ENCODE measurements at regions not wholly inside any gene's neighbourhood (a gene's known extent, or its start where the extent isn't known, plus 50 kb on each side); places are given as distances from the start of the nearest gene placed in this dataset.

DNA sequence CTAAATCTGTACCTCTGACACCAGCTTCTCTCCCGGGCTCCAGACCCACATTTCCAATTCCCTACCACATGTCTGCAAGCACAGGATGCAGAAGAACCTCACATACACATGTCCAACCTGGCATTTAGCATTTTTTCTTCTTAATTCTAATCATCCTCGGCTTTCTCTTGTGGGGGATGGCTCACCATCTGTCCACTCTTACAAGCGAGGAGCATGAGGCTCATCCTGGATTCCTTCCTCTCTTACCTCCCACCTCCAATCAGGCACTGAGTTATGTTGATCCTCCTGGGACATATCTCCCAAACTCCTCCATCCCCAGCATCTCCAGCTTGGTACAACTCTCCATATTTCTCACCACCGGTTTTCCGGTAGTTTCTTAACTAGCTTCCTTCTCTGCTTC lies 149.8 kb upstream of the LARGE1 start:
- Histone ChIP-seq H3K36me3 (ENCODE audit: control insufficient read depth in 2 of 2, extremely low read depth in 1 of 2, insufficient read depth in 2 of 2, low read length in 2 of 2) (no peaks in the 10 kb centered on the region), H3K4me3 (ENCODE audit: control insufficient read depth in 2 of 3, extremely low read depth in 1 of 3, insufficient read depth in 2 of 3, low read depth in 1 of 3, low read length in 3 of 3) (no peak overlapping the region), H3K4me1 (ENCODE audit: control insufficient read depth, extremely low read depth, insufficient read depth, low read length) (no peaks in the 10 kb centered on the region), H3K4me2 (ENCODE audit: control insufficient read depth, extremely low read depth, insufficient read depth, low read depth, low read length) (no peak overlapping the region), H3K9ac (ENCODE audit: control insufficient read depth, extremely low read depth, insufficient read depth, low read length) (no peak overlapping the region), H3K27me3 (ENCODE audit: control insufficient read depth, extremely low read depth, insufficient read depth, low read length) (no peaks in the 10 kb centered on the region), H4K20me1 (ENCODE audit: control insufficient read depth, extremely low read depth, insufficient read depth, low read length) (no peaks in the 10 kb centered on the region), H3K9me1 (ENCODE audit: control insufficient read depth, extremely low read depth, insufficient read depth, low read length) (no peaks in the 10 kb centered on the region), H3K9me3 (ENCODE audit: control insufficient read depth, low read depth, low read length) (no peaks in the 10 kb centered on the region), H2AFZ (ENCODE audit: control insufficient read depth, low read length) (no peak overlapping the region), H3K79me2 (ENCODE audit: control insufficient read depth, insufficient read depth, low read length) (no peaks in the 10 kb centered on the region), H3K27ac (ENCODE audit: control insufficient read depth, insufficient read depth, low read length) (no peak overlapping the region)
- DNase-seq (ENCODE audit: low read depth, low spot score) = no peak
- dilution Hi-C loops (cut with MboI; ENCODE audit: extremely low pct_ligation_motif_present, low sequenced_read_pairs) = no loop called here
- TF ChIP-seq, protein P1, sequence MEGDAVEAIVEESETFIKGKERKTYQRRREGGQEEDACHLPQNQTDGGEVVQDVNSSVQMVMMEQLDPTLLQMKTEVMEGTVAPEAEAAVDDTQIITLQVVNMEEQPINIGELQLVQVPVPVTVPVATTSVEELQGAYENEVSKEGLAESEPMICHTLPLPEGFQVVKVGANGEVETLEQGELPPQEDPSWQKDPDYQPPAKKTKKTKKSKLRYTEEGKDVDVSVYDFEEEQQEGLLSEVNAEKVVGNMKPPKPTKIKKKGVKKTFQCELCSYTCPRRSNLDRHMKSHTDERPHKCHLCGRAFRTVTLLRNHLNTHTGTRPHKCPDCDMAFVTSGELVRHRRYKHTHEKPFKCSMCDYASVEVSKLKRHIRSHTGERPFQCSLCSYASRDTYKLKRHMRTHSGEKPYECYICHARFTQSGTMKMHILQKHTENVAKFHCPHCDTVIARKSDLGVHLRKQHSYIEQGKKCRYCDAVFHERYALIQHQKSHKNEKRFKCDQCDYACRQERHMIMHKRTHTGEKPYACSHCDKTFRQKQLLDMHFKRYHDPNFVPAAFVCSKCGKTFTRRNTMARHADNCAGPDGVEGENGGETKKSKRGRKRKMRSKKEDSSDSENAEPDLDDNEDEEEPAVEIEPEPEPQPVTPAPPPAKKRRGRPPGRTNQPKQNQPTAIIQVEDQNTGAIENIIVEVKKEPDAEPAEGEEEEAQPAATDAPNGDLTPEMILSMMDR (optimal IDR thresholded peaks at IDR 0.05 in 1 of 3, IDR thresholded peaks at IDR 0.05 in 1 of 3, conservative IDR thresholded peaks at IDR 0.05 in 1 of 3; ENCODE audit: extremely low read depth in 1 of 3, insufficient read depth in 2 of 3, low read length in 3 of 3) = no peak
- TF ChIP-seq EZH2 (IDR thresholded peaks at IDR 0.05; ENCODE audit: low read length) = no peak
- no peak for FAIRE-seq

DNA sequence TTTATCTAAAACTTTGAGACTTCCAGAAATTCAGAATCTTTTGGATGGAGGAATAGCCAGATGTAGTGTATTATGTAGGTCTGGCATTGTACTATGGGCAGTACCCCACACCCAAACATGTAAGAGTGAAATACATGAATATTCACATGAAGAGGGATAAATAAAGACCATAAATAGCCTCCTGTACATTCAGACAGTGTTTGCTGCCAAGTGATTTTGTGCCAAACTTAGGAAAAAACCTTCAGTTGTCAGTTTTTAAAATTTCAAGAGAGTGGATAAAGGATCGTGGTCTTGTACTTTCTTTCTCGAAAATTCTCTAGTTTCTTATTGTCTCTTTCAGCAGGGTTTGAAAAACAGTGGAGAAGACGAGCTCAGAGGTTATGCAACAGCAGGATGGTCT lies 150.3 kb upstream of the LARGE1 start:
- H3K4me3 ChIP-seq (ENCODE audit: control insufficient read depth in 2 of 3, extremely low read depth in 1 of 3, insufficient read depth in 2 of 3, low read depth in 1 of 3, low read length in 3 of 3) = no peak overlapping the region
- no peak for FAIRE-seq
- no peaks in the 10 kb centered on the region for H3K27me3 ChIP-seq (ENCODE audit: control insufficient read depth, extremely low read depth, insufficient read depth, low read length)
- dilution Hi-C loops (cut with MboI; ENCODE audit: extremely low pct_ligation_motif_present, low sequenced_read_pairs) = no loop called here
- no peaks in the 10 kb centered on the region for H4K20me1 ChIP-seq (ENCODE audit: control insufficient read depth, extremely low read depth, insufficient read depth, low read length)
- no peak overlapping the region for H3K4me2 ChIP-seq (ENCODE audit: control insufficient read depth, extremely low read depth, insufficient read depth, low read depth, low read length)
- no peak for DNase-seq (ENCODE audit: low read depth, low spot score)
- no peak overlapping the region for H3K27ac ChIP-seq (ENCODE audit: control insufficient read depth, insufficient read depth, low read length)
- no peaks in the 10 kb centered on the region for H3K79me2 ChIP-seq (ENCODE audit: control insufficient read depth, insufficient read depth, low read length)
- H3K4me1 ChIP-seq (ENCODE audit: control insufficient read depth, extremely low read depth, insufficient read depth, low read length) = no peaks in the 10 kb centered on the region
- no peaks in the 10 kb centered on the region for H3K9me3 ChIP-seq (ENCODE audit: control insufficient read depth, low read depth, low read length)
- H3K9ac ChIP-seq (ENCODE audit: control insufficient read depth, extremely low read depth, insufficient read depth, low read length) = no peak overlapping the region
- H3K9me1 ChIP-seq (ENCODE audit: control insufficient read depth, extremely low read depth, insufficient read depth, low read length) = no peaks in the 10 kb centered on the region
- H2AFZ ChIP-seq (ENCODE audit: control insufficient read depth, low read length) = no peak overlapping the region
- no peaks in the 10 kb centered on the region for H3K36me3 ChIP-seq (ENCODE audit: control insufficient read depth in 2 of 2, extremely low read depth in 1 of 2, insufficient read depth in 2 of 2, low read length in 2 of 2)
- TF ChIP-seq, protein P1 (optimal IDR thresholded peaks at IDR 0.05 in 1 of 3, IDR thresholded peaks at IDR 0.05 in 1 of 3, conservative IDR thresholded peaks at IDR 0.05 in 1 of 3; ENCODE audit: extremely low read depth in 1 of 3, insufficient read depth in 2 of 3, low read length in 3 of 3) = no peak
- no peak for TF ChIP-seq EZH2 (IDR thresholded peaks at IDR 0.05; ENCODE audit: low read length)

Measured in keratinocyte (primary cell).